Adrenal gland (tissue), 9 donors: ENCODE measurements at regions not wholly inside any gene's neighbourhood (a gene's known extent, or its start where the extent isn't known, plus 50 kb on each side); places are given as distances from the start of the nearest gene placed in this dataset.

Experiments used
- DNase-seq, 7 donors: peaks; one replicate each; pipeline ENCODE4 v3.0.0-alpha.2; 2019 to 2020
- H3K27ac ChIP-seq, 5 donors: fragments of 200-600 bp; sonication (generic) in 4 of 5; 1 replicate in 3 of 5; 2 replicates in 2 of 5; pipeline versions ENCODE4 v1.5.1 to v1.8.0; 2016 to 2020; ENCODE audit warnings: mild to moderate bottlenecking in 1 of 5
- H3K27me3 ChIP-seq: fragments of 200-600 bp; 2 replicates; pipeline ENCODE4 v1.8.0; 2021
- H3K36me3 ChIP-seq, 2 donors: fragments of 200-600 bp; replicated peaks in 1 of 2; 1 replicate in 1 of 2; 2 replicates in 1 of 2; pipeline versions ENCODE4 v1.5.1 to v1.8.0; 2018 to 2022
- H3K4me1 ChIP-seq, 2 donors: fragments of 200-600 bp; replicated peaks in 1 of 2; 1 replicate in 1 of 2; 2 replicates in 1 of 2; pipeline versions ENCODE4 v1.5.1 to v1.8.0; 2018 to 2021
- H3K4me3 ChIP-seq, 4 donors: fragments of 200-600 bp; sonication (generic) in 3 of 4; one replicate each; pipeline ENCODE4 v1.5.1; 2016 to 2018
- H3K9me3 ChIP-seq, 3 donors: fragments of 200-600 bp; sonication (generic) in 1 of 3; replicated peaks in 1 of 3; 1 replicate in 2 of 3; 2 replicates in 1 of 3; pipeline versions ENCODE4 v1.5.1 to v1.8.0; 2016 to 2021
- CTCF ChIP-seq, 6 experiments: fragments of 450-650 bp in 4 of 6; fragments of 200-600 bp in 2 of 6; sonication (generic) in 1 of 6; IDR thresholded peaks; 1 replicate in 5 of 6; 2 replicates in 1 of 6; pipeline versions ENCODE4 v1.5.1 to v1.8.0; 2016 to 2021; ENCODE audit warnings: antibody characterized with exemption in 6 of 6, mild to moderate bottlenecking in 2 of 6, moderate library complexity in 1 of 6
- POLR2A ChIP-seq, 2 donors: fragments of 450-650 bp; IDR thresholded peaks; one replicate each; pipeline ENCODE4 v1.6.1; 2017; ENCODE audit warnings: antibody characterized with exemption in 2 of 2, mild to moderate bottlenecking in 2 of 2, moderate library complexity in 1 of 2
- WGBS, 4 donors: extraction: QIAGEN DNeasy Blood & Tissue Kit in 2 of 4; methylation state at CpG; one replicate each; pipeline versions ENCODE4 v1.1.5 to v1.1.7; 2013 to 2017; 5-methylcytosine and 5-hydroxymethylcytosine counted together
- intact Hi-C, 2 donors: fragments of 100-400 bp; cut with DNase I; formaldehyde crosslinking; loops; one replicate each; pipeline versions ENCODE4 v1.14.1 to v1.15.0; 2022 to 2023
- donor health status: healthy with polysubstance abuse.
- donor health status: Bipolar disorder and iron deficiency.
- donor health status: DM: yes; HTN: yes; CAD: no.
- donor health status: DM: no; HTN: no; CAD: no.
- donor health status: DM: no; HTN: no; CAD: no.

GRCh38 chr7:69228212-69228811, 370.0 kb upstream of the AUTS2 start:
- no peak for DNase-seq

GRCh38 chr7:69232445-69233376, 365.6 kb upstream of the AUTS2 start:
- intact Hi-C loops = no loop called here
- Histone ChIP-seq H3K4me3 (no peak overlapping the region), H3K9me3 (no peaks in the 10 kb centered on the region), H3K27me3 (no peaks in the 10 kb centered on the region), H3K36me3 (no peaks in the 10 kb centered on the region), H3K27ac (no peak overlapping the region), H3K4me1 (no peaks in the 10 kb centered on the region)
- DNase-seq = no peak
- TF ChIP-seq POLR2A (IDR thresholded peaks at IDR 0.05) (no peak), CTCF (IDR thresholded peaks at IDR 0.05) (no peak)
- 57 to 68% (median 63%) methylated on average over 19 to 21 of the region's 21 CpGs for WGBS, 4 donors

More at GRCh38 chr7:69228212-69228811, 370.0 kb upstream of the AUTS2 start:
- Histone ChIP-seq H3K36me3 (no peaks in the 10 kb centered on the region), H3K9me3 (no peaks in the 10 kb centered on the region), H3K4me1 (no peaks in the 10 kb centered on the region), H3K27me3 (no peaks in the 10 kb centered on the region), H3K4me3 (no peak overlapping the region), H3K27ac (no peak overlapping the region)
- WGBS, 4 donors = 89 to 95% (median 90%) methylated on average over 5 of the region's 5 CpGs
- intact Hi-C loops = no loop called here
- TF ChIP-seq CTCF (IDR thresholded peaks at IDR 0.05) (no peak), POLR2A (IDR thresholded peaks at IDR 0.05) (no peak)

- Histone ChIP-seq H3K4me3 (no peak overlapping the region), H3K9me3 (no peaks in the 10 kb centered on the region), H3K27me3 (no peaks in the 10 kb centered on the region), H3K27ac (no peak overlapping the region), H3K36me3 (no peaks in the 10 kb centered on the region), H3K4me1 (no peaks in the 10 kb centered on the region)
- 53 to 73% (median 63%) methylated on average over 6 to 8 of the region's 8 CpGs for WGBS, 4 donors
- intact Hi-C loops = no loop called here
- no peak for DNase-seq
- TF ChIP-seq POLR2A (IDR thresholded peaks at IDR 0.05) = no peak
- no peak for TF ChIP-seq CTCF (IDR thresholded peaks at IDR 0.05)
These were observed 360.7 kb upstream of the AUTS2 start for GRCh38 chr7:69237541-69237940.

GRCh38 chr7:69243016-69243415, 355.3 kb upstream of the AUTS2 start:
- Histone ChIP-seq H3K4me3 (no peak overlapping the region), H3K27ac (no peak overlapping the region), H3K4me1 (peaks cover 0 to 10% of the 10 kb centered on the region in 2 donors), H3K27me3 (no peaks in the 10 kb centered on the region), H3K36me3 (no peaks in the 10 kb centered on the region), H3K9me3 (no peaks in the 10 kb centered on the region)
- TF ChIP-seq POLR2A (IDR thresholded peaks at IDR 0.05) (no peak), CTCF (IDR thresholded peaks at IDR 0.05) (no peak)
- no peak for DNase-seq
- WGBS, 4 donors = 72 to 81% (median 76%) methylated on average over 1 of the region's 1 CpG
- intact Hi-C loops = no loop called here
